GM21723 (cell line): ENCODE measurements at regions not wholly inside any gene's neighbourhood (a gene's known extent, or its start where the extent isn't known, plus 50 kb on each side); places are given as distances from the start of the nearest gene placed in this dataset.

ENCODE experiments used
- ATAC-seq: cut with Tn5 transposase; IDR thresholded peaks from one replicate; pipeline ENCODE4 v1.9.1; 2021; ENCODE audit warnings: mild to moderate bottlenecking, moderate library complexity; ENCODE audit not compliant: unreplicated experiment

DNA sequence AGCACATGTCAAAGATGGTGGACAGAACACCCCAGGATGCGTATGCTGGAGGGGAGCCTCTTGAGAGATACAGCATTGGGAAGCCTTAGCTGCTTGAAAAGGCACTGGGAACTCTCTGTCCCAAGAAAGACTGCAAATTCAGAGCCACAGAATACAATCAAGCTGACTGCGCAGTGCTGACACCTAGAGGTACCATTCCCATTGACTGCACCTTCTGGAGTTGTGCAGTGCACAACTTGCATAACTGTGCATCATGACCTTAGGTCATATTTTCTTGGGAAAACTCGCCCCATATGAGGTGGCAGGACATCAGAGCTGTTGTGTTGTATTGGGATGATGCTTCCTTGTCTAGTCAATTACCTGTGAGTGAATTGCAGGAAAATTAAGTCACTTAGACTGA lies 646.5 kb upstream of the NOX3 start:
- no peak for ATAC-seq

DNA sequence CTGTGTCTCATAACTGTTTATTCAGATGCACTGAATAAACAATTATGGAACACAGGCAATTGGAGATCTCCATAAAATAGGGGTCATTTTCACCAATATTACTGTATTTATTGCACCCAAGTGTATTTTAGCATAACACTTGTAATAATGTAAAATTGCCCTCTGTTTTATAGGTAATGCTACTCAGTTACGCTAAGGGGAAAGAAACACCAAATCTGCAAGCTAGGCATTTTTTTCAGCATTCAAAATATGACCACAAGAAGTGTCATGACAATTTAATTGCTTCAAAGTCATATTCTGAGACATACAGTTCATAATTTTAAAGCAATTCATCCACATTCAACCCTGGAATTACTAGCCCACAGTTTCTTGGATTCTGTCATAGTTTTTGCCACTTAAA lies 643.2 kb upstream of the NOX3 start:
- ATAC-seq: no peak

DNA sequence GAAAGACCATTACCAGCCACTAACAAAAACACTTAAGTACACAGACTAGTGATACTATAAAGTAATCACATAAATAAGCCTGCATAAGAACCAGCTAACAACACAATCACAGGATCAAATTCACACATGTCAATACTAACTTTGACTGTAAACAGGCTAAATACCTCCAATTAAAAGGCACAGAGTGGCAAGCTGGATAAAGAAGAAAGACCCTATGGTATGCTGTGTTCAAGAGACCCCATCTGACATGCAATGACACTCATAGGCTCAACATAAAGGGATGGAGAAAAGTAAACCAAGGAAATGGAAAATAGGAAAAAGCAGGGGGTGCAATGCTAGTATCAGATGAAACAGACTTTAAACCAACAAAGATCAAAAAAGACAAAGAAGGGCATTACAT lies 631.8 kb upstream of the NOX3 start:
- no peak for ATAC-seq

DNA sequence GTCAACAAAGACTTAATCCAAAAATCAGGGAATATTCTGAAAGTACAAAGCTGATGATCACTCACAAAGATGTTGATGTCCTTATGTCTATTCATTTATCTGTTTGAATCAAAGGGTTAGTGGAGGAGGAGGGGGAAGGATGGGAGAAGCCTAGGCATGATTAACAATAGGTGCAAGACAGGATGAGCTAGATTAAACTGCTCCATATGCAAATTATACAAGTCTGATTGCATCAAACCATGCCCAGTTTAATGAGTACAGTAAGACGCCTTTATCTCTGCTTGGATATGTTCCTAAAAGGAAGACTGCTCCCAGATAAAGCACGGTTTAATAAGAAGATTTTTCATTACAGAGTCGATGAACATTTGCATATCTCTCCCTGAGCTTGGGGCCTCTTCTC lies 626.4 kb upstream of the NOX3 start:
- no peak for ATAC-seq

DNA sequence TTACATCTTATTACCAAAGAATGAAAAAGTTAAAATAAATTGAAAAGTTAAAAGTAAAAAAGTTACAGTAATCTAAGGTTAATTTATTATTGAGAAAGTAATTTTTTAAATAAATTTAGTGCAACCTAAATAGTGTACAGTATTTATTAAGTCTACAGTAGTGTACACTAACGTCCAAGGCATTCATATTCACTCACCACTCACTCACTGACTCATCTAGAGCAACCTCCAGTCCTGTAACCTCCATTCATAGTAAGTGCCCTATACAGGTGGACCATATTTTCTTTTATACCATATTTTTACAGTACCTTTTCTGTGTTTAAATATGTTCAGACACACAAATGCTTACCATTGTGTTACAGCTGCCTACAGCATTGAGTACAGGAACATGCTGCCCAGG lies 624.7 kb upstream of the NOX3 start:
- no peak for ATAC-seq

DNA sequence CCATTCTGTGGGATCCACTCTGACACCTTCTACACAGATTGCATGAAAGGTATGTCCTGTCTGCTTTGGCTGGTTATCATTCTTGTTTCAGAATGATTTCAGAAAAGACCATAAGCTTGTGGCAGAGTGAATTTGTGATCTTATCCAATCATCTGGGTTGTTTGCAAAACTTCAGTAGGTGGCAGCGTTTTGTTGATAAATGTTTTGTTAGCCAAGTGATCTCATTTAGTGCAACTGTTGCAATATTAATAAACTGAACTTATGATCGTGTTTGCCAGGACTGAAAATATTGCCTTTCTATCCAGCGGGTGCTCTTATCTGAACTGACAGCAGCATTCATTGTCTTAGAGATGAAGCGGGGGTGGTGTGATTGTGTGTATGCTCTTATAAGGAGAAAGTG lies 613.2 kb upstream of the NOX3 start:
- ATAC-seq: no peak

DNA sequence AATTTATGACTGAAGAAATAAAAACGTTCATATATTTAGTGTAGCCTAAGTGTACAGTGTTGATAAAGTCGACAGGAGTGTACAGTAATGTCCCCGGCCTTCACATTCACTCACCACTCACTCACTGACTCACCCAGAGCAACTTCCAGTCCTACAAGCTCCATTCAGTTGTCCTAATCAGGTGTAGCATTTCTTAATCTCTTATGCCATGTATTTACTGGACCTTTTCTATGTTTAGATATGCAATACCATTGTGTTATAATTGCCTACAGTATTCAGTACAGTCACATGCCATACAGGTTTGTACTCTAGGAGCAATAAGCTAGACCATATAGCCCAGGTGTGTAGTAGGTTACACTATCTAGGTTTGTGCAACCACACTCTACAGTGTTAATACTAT lies 610.2 kb upstream of the NOX3 start:
- no peak for ATAC-seq

DNA sequence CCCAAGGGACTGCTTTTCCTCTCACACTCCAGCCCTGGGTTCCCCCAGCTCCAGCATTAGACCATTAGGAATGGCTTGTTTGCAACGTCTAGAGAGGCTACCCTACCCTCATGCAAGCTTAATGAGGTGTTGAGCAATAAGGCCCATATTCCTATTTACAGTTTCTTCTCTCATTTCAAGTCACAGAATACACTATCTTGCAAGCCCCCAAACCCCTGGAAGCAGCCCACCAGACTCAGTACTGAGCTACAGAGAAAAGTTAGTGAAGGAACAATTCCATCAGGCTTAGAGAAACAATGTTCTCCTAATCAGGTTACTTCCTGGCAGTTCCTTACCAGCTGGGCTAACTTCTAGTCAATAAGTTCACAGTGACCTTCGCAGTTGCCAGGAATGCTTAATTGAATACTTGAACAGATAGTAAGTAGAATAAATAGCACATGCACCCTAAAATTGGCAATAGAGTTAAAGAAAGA lies 606.5 kb upstream of the NOX3 start:
- ATAC-seq: no peak

DNA sequence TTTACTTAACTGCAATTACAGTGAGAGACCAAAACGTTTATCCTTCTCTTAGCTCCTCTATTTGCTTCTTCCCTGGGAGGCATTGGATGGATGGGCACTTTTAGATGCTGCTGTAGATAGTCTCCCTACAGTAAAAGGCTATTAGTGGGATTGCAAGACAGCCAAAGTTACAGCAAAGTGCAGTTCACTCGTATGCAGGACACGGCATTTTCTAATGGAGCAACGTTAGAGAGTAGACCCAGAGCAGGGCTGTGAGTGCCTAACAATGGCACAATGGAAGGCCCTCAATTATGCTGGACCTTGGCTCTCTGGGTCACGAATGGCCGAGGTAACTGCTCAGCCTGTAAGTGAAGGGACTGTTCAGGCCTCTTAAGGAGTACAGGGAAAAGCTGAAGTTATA lies 605.8 kb upstream of the NOX3 start:
- no peak for ATAC-seq

DNA sequence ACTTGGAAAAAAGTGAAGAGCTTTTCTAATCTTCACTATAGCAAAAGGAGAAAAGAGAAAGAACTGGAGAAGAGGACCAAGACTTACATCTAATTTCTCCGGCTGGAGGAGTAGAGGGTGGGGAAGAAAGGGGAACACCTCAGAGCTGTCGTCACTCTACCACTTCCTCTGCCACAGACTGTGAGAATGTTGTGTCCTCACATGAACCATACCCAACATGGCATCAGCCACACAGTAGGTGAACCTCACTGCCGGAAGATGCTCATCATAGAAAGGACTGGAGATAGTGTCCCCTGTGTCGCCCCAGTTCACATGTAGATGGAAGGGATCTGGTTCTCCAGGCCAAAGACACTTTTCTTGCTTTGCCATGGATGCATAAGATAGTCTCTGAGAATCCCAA lies 604.4 kb upstream of the NOX3 start:
- no peak for ATAC-seq

DNA sequence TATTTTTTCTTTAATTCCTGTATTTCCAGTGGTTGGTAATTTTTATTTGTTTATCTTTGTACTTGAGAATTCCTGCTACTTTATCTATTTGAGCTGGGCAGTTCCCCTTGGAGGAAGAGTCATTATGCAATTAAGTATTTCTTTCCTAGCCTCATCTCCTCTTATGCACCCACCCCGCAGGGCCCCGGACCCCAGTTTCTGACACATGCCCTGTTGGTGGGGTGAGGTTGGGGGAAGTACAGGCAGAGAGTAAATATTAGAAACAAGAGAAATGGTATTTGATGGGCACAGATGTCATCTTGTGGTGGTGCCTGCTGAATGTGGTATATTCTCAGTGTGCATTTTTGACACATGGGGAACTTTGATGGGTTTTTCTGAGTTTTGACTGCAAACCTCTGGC lies 602.7 kb upstream of the NOX3 start:
- ATAC-seq: no peak

DNA sequence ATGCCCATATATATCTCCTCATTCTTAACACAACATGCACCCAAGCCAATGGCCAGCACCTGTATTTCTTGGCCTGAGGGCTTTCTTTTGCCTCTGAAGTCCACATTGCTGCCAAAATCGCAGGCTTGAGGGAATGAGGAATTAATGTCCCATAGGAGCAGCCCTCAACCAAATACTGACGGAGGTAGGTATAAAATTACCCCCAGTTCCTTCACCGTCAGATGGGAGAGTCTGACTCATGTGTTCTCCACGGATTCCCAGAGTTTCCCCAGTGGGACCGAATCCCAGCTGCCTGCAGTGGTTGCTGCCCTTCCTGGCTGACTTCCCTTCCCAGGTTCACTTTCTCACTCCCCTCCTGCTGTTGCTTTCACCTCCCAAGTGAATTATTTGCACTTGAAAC lies 602.2 kb upstream of the NOX3 start:
- ATAC-seq: no peak

DNA sequence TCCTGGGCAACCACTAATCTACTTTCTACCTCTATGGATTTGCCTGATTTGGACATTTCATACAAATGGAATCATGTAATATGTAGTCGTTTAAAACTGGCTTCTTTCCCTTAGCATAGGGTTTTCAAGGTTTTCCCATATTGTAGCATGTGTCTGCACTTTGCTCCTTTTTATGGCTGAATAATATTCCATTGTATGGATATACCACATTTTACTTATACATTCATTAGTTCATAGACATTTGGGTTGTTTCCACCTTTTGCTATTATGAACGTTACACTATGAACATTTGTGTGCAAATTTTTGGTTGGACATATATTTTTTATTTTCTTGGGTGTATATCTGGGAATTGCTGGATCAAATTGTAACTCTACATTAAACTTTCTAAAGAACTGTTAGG lies 600.4 kb upstream of the NOX3 start:
- ATAC-seq: no peak

DNA sequence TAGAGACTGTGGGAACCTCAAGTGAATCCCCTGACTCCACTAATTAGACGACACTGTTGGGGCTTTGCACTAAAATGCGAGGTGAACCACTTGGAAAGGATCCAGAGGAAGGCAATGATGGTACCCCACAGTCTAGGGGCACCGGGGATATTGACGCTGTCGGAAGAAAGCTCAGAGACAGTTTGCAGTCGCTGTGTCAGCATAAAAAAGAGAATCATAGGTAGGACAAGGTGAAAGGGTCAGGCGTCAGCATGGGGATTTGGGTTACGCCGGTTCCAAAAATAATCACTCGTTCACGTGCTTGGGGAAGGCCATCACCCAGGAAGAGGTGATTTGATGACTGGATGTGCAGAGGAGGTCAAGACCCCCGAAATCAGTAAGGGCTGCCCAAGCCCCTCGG lies 598.0 kb upstream of the NOX3 start:
- ATAC-seq: no peak

DNA sequence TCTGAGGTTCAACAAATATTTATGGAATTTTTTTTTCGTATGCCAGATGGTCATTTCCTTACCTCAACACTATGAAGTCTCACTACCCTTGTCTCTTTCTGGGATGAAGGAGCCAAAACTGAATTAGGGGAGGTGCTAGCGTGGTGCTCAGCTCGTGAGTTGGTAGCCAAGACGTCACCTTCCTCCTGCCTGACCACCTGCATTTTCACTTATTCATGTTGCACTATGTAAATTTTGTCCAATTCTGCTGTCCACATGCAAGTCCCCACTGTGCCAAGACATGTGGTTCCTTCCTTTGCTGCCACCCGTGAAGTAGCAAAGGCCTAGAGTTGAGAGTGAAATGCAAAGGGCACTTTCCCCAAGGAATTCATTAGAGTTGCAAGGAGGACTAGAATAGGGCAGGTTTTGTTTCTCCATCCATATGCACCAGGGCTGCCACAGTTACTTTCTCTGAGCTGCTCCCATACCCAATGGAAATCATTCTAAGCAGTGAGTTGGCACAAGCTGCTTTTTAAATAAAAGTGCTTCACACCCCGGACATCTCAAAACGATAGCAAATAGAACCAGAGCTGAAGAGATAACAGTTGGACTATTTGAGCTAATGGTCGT lies 591.3 kb upstream of the NOX3 start:
- ATAC-seq: no peak

DNA sequence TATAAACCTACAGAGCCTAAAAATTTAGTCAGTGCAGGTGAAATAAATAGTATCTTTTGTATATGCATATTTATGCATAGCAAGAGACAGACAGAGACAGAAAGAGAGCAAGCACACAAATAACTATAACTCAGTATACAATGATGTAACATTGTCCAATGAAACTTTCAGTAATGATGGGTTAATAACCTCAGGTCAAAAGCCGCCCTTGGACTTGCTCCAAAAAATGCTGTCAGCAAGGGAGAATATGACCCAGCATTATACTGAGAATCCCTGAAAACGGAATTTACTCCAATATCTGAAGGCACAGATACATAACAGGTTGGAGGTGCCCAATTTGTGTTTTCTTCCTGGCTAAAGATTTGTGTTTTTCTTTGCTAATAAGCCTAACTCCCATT lies 590.6 kb upstream of the NOX3 start:
- no peak for ATAC-seq

DNA sequence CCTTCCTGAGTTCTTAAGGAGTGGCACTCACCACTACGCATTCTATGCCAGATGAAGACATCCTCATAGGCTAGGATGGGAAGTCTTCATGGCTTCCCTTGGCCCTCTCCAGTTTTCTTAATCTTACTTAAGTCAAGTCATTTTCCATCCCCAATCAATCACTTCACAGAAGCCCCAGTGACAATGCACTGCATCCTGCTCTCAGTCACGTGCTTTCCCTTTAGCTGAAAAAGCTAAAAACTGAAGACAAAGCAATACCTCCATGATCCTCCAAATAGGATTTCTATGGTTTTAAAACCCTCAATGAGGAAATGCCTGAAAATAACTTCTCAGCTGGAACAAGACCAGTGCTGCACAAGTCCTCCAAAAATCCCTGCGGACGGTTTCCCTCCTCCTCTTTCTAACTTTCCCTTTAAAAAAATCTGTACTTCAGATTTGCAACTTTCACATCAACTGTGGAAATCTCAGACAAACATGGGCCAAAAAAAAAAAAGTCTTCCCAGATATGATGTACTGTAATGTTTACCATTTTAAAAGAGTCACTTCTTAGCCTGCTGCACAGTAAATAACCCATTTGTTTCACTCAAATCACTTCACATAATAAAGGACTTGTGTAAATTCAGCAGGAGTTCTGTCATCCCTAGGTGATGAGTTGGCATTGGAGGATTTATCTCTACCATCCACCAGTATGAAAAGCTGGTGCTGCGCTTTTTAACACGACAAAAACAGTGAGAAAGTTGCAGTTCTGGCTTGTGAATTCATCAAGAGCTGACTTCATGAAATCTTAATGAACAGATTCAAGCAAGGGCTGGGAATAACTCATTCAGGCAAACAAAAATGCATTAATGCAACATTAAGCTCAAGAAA lies 590.0 kb upstream of the NOX3 start:
- ATAC-seq: no peak

DNA sequence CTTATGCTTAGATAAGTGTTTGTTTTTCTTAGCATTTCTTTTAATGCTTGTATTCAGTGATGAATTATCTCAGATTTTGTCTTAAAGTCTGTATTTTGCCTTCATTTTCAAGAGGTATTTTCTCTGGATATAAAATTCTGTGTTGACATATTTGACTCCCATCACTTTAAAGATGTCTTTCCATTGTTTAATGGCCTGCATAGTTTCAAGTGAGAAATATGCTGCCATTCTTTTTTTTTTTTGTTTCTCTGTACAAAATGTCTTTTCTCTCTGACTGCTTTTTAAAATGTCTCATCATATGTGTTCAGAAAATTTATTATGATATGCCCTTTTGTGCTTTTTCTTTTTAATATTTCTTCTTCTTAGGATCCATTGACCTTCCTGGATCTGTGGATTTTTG lies 578.0 kb upstream of the NOX3 start:
- ATAC-seq: no peak

DNA sequence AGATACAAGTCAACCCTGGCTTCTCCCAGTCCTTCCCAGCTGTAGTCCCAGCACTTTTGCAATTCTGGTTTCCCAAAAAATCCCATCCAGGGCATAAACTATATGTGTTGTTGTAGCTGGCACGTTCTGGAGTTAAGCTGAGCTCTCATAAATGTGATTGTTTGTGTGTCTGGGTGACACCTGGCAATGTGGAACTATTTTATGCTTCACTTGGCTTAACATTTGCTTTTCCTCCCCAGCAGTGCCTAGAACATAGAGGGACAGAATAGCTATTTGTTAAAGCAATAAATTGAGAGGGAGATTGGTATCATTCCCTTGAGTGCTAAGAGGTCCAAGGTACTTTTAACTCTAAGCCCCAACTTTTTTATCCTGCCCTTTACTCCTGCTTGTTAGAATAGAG lies 575.9 kb upstream of the NOX3 start:
- no peak for ATAC-seq

DNA sequence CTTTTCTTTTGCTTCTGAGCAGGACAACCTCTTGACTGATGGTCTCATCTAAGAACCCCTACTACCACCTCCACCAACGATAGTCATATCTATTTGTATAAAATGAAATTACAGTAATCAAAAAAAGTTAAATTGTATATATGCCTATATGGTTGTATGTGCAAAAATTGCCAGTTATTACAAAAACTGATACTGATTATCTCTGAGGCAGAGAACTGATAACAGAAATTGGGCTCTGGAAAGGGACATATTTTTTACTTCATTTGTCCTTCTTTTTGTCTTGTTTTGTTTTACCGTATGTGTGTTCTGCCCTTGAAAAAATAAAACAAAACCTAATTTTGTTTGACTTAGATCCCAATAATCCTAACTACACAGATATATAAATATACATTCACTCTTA lies 574.4 kb upstream of the NOX3 start:
- no peak for ATAC-seq

DNA sequence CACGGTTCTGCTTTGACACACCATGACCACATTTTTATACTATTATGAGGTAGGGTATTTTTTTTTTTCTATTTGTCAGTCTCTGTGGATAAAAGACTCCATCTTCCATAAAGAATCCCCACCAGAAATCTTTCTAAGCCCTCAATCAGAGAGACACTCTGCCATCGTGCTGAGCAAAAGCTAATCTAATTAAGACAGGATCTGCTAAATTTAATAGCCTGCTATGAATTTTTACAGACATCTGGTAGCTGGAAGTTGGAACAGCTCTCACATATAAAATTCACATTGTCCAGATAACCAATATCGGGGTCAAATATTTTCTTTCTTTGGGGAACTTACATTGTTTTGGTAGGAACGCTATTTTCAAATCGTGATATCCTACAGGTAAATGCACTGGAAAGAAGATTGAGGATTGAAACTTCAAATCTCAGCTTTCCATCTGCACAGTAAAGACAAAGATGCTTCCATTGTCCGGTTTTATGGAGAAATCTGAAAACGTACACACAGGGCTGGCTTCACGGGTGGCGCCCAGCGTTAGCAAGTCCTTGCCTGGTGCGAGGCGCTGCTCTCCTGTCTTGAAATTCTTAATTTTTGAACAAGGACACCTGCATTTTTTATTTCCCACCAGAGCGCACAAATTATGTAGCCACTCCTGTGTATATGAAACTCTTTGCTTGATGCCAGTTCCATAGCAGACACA lies 573.8 kb upstream of the NOX3 start:
- no peak for ATAC-seq
